SIG-M5 treated with dmso at 0.1 percent for 504 hours (cell line): ENCODE measurements at regions not wholly inside any gene's neighbourhood (a gene's known extent, or its start where the extent isn't known, plus 50 kb on each side); places are given as distances from the start of the nearest gene placed in this dataset.

Source experiments
- DNase-seq: peaks from one replicate; lab custom pipeline; 2025; ENCODE audit not compliant: unreplicated experiment; lab: John Stamatoyannopoulos, UW

- no peak for DNase-seq
These were observed 312.7 kb downstream of the TLE3 start for GRCh38 chr15:69784798-69785566.

GRCh38 chr15:69786136-69786701 lies 311.5 kb downstream of the TLE3 start:
- DNase-seq: no peak

- DNase-seq: no peak
These were observed 309.9 kb downstream of the TLE3 start for GRCh38 chr15:69787791-69788190.

GRCh38 chr15:69789648-69790393 lies 307.9 kb downstream of the TLE3 start:
- DNase-seq: no peak

- DNase-seq: no peak
These were observed 307.1 kb downstream of the TLE3 start for GRCh38 chr15:69790632-69791031.

GRCh38 chr15:69792823-69793222 lies 304.9 kb downstream of the TLE3 start:
- no peak for DNase-seq

GRCh38 chr15:69793431-69793780 lies 304.3 kb downstream of the TLE3 start:
- DNase-seq: no peak

GRCh38 chr15:69793781-69794451 lies 303.8 kb downstream of the TLE3 start:
- no peak for DNase-seq

GRCh38 chr15:69794645-69795469 lies 302.9 kb downstream of the TLE3 start:
- DNase-seq: no peak

- DNase-seq: no peak
These were observed 302.1 kb downstream of the TLE3 start for GRCh38 chr15:69795601-69796000.

GRCh38 chr15:69797051-69797595 lies 300.6 kb downstream of the TLE3 start:
- DNase-seq: no peak

- no peak for DNase-seq
These were observed 300.1 kb downstream of the TLE3 start for GRCh38 chr15:69797615-69798014.

GRCh38 chr15:69798481-69799250 lies 299.1 kb downstream of the TLE3 start:
- no peak for DNase-seq

- no peak for DNase-seq
These were observed 296.6 kb downstream of the TLE3 start for GRCh38 chr15:69801144-69801543.

GRCh38 chr15:69802432-69802831 lies 295.3 kb downstream of the TLE3 start:
- DNase-seq: no peak

- peak; percentile 25 for DNase-seq
These were observed 292.9 kb downstream of the TLE3 start for GRCh38 chr15:69804786-69805185.

- DNase-seq: no peak
These were observed 292.3 kb downstream of the TLE3 start for GRCh38 chr15:69805248-69805953.

- no peak for DNase-seq
These were observed 291.3 kb downstream of the TLE3 start for GRCh38 chr15:69806287-69806915.

- DNase-seq: no peak
These were observed 290.0 kb downstream of the TLE3 start for GRCh38 chr15:69807721-69808120.
